CD8-positive, alpha-beta memory T cell (primary cell): ENCODE measurements at regions not wholly inside any gene's neighbourhood (a gene's known extent, or its start where the extent isn't known, plus 50 kb on each side); places are given as distances from the start of the nearest gene placed in this dataset.
"Not testable (repeated sequence)": the region's sequence is repeated elsewhere in the genome, so short reads cannot be mapped to it uniquely, and the experiment has no call there.

Experiments
- CTCF ChIA-PET: fragments of 350-600 bp; sonication (Branson Sonifier 250); formaldehyde crosslinking; loops from one replicate; lab custom pipeline; 2021; ENCODE audit warnings: antibody characterized with exemption; lab: Charles Lee
- POLR2A ChIA-PET: fragments of 350-600 bp; sonication (Branson Sonifier 250); formaldehyde crosslinking; loops from one replicate; lab custom pipeline; 2021; ENCODE audit warnings: antibody characterized with exemption; lab: Charles Lee
- DNase-seq, 5 donors: peaks; one replicate each; pipeline versions ENCODE4 v3.0.0 to v3.0.0-alpha.2; 2020 to 2022; ENCODE audit warnings: mixed read lengths in 1 of 5
- H3K27ac ChIP-seq: one replicate; pipeline ENCODE4 v1.7.0; 2013; ENCODE audit warnings: low read depth, mild to moderate bottlenecking, low read length, moderate library complexity
- H3K27me3 ChIP-seq: 2 replicates; pipeline ENCODE4 v1.7.0; 2013; ENCODE audit warnings: low read length, mild to moderate bottlenecking; ENCODE audit not compliant: insufficient read depth, poor library complexity, severe bottlenecking
- H3K36me3 ChIP-seq: 2 replicates; pipeline ENCODE4 v1.7.0; 2013; ENCODE audit warnings: mild to moderate bottlenecking, low read length, moderate library complexity; ENCODE audit not compliant: insufficient read depth
- H3K4me1 ChIP-seq: 2 replicates; pipeline ENCODE4 v1.7.0; 2013; ENCODE audit warnings: mild to moderate bottlenecking, low read length, moderate library complexity; ENCODE audit not compliant: insufficient read depth
- H3K4me3 ChIP-seq: 2 replicates; pipeline ENCODE4 v1.7.0; 2013; ENCODE audit warnings: mild to moderate bottlenecking, low read length
- H3K9me3 ChIP-seq: 2 replicates; pipeline ENCODE4 v1.7.0; 2013; ENCODE audit warnings: mild to moderate bottlenecking, low read length
- H3K27ac Mint-ChIP-seq, 8 donors: one replicate each; pipeline ENCODE4 v1.8.0; 2020 to 2021; ENCODE audit warnings: mixed read lengths in 8 of 8, mild to moderate bottlenecking in 6 of 8, inconsistent platforms in 3 of 8, moderate library complexity in 3 of 8
- H3K27me3 Mint-ChIP-seq, 2 donors: one replicate each; pipeline ENCODE4 v1.8.0; 2020 to 2021; ENCODE audit warnings: mixed read lengths in 2 of 2, mild to moderate bottlenecking in 1 of 2, moderate library complexity in 1 of 2
- H3K36me3 Mint-ChIP-seq, 3 donors: one replicate each; pipeline ENCODE4 v1.8.0; 2020 to 2021; ENCODE audit warnings: mixed read lengths in 3 of 3, inconsistent platforms in 1 of 3, mild to moderate bottlenecking in 1 of 3
- H3K4me1 Mint-ChIP-seq, 3 donors: one replicate each; pipeline ENCODE4 v1.8.0; 2020 to 2021; ENCODE audit warnings: mixed read lengths in 3 of 3, inconsistent platforms in 1 of 3, mild to moderate bottlenecking in 1 of 3
- H3K4me3 Mint-ChIP-seq, 7 donors: one replicate each; pipeline ENCODE4 v1.8.0; 2020 to 2021; ENCODE audit warnings: mixed read lengths in 7 of 7, mild to moderate bottlenecking in 6 of 7, moderate library complexity in 4 of 7, inconsistent platforms in 2 of 7
- H3K9me3 Mint-ChIP-seq, 5 donors: one replicate each; pipeline ENCODE4 v1.8.0; 2020 to 2022; ENCODE audit warnings: mixed read lengths in 5 of 5, mild to moderate bottlenecking in 3 of 5, moderate library complexity in 2 of 5, inconsistent platforms in 1 of 5

- ChIA-PET CTCF (no interaction called here), POLR2A (no interaction called here)
- no peaks in the 10 kb centered on the region for H3K4me1 ChIP-seq
- no peak for DNase-seq
- Mint-ChIP-seq H3K9me3 (peaks cover 0 to 10% (median 3%) of the 10 kb centered on the region in 5 donors), H3K4me3 (no peak overlapping the region), H3K27me3 (no peaks in the 10 kb centered on the region), H3K36me3 (no peaks in the 10 kb centered on the region), H3K27ac (no peak overlapping the region), H3K4me1 (no peaks in the 10 kb centered on the region)
- H3K36me3 ChIP-seq = no peaks in the 10 kb centered on the region
- H3K27me3 ChIP-seq = no peaks in the 10 kb centered on the region
- H3K4me3 ChIP-seq = no peak overlapping the region
- H3K9me3 ChIP-seq = no peaks in the 10 kb centered on the region
- no peak overlapping the region for H3K27ac ChIP-seq
Measured at GRCh38 chr6:74408844-74409243, 712.8 kb downstream of the CD109 start.

- no peaks in the 10 kb centered on the region for H3K36me3 Mint-ChIP-seq
- Histone ChIP-seq H3K36me3 (no peaks in the 10 kb centered on the region), H3K27ac (no peak overlapping the region), H3K4me1 (no peaks in the 10 kb centered on the region), H3K4me3 (no peak overlapping the region), H3K27me3 (no peaks in the 10 kb centered on the region), H3K9me3 (no peaks in the 10 kb centered on the region)
- no peak overlapping the region for H3K27ac Mint-ChIP-seq
- no peaks in the 10 kb centered on the region for H3K27me3 Mint-ChIP-seq
- H3K9me3 Mint-ChIP-seq = peaks cover 2 to 15% (median 7%) of the 10 kb centered on the region in 5 donors
- ChIA-PET CTCF (no interaction called here), POLR2A (no interaction called here)
- no peak for DNase-seq
- H3K4me1 Mint-ChIP-seq = no peaks in the 10 kb centered on the region
- no peak overlapping the region for H3K4me3 Mint-ChIP-seq
Measured at GRCh38 chr6:74404366-74404765, 708.4 kb downstream of the CD109 start.

DNA sequence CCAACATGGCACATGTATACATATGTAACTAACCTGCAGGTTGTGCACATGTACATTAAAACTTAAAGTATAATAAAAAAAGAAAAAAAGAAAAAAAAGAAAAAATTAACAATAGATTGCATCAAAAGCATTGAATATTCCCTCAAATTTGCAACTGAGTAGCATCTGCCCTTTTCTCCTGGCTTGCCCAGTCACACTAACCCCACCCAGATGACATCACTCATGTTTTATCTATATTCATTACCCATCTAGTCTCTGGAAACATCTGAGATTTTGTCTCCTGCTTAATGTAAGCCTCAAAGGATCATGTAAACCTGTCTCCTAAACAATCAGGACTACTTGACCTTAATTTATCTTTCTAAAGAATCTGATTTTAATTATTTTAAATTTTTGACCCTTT lies 706.8 kb downstream of the CD109 start:
- Mint-ChIP-seq H3K4me1 (no peaks in the 10 kb centered on the region), H3K27me3 (no peaks in the 10 kb centered on the region), H3K9me3 (peaks cover 5 to 12% (median 8%) of the 10 kb centered on the region in 5 donors), H3K36me3 (no peaks in the 10 kb centered on the region), H3K27ac (no peak overlapping the region), H3K4me3 (no peak overlapping the region)
- Histone ChIP-seq H3K4me1 (no peaks in the 10 kb centered on the region), H3K4me3 (no peak overlapping the region), H3K27ac (no peak overlapping the region), H3K27me3 (no peaks in the 10 kb centered on the region), H3K9me3 (no peaks in the 10 kb centered on the region), H3K36me3 (no peaks in the 10 kb centered on the region)
- DNase-seq = no peak
- POLR2A ChIA-PET = no interaction called here
- CTCF ChIA-PET = no interaction called here

DNA sequence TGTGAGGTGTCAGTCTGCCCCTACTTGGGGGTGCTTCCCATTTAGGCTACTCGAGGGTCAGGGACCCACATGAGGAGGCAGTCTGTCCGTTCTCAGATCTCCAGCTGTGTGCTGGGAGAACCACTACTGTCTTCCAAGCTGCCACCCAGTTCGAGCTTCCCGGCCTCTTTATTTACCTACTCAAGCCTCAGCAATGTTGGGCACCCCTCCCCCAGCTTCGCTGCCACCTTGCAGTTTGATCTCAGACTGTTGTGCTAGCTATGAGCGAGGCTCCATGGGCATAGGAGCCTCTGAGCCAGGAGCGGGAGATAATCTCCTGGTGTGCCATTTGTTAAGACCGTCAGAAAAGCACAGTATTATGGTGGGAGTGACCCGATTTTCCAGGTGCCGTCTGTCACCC lies 682.4 kb downstream of the CD109 start:
- H3K27ac ChIP-seq, H3K4me3 ChIP-seq, H3K27me3 Mint-ChIP-seq, H3K36me3 Mint-ChIP-seq, POLR2A ChIA-PET, H3K27ac Mint-ChIP-seq, CTCF ChIA-PET, H3K4me1 ChIP-seq, H3K4me1 Mint-ChIP-seq, H3K36me3 ChIP-seq, DNase-seq, H3K9me3 ChIP-seq, H3K27me3 ChIP-seq, H3K4me3 Mint-ChIP-seq: not testable (repeated sequence)
- H3K9me3 Mint-ChIP-seq = peaks cover 5 to 24% (median 9%) of the 10 kb centered on the region in 5 donors

GRCh38 chr6:74369556-74369993 lies 673.6 kb downstream of the CD109 start:
- Mint-ChIP-seq H3K4me1 (no peaks in the 10 kb centered on the region), H3K27me3 (no peaks in the 10 kb centered on the region), H3K9me3 (peaks cover 0 to 7% (median 3%) of the 10 kb centered on the region in 5 donors), H3K36me3 (no peaks in the 10 kb centered on the region), H3K4me3 (no peak overlapping the region), H3K27ac (no peak overlapping the region)
- Histone ChIP-seq H3K27ac (no peak overlapping the region), H3K36me3 (no peaks in the 10 kb centered on the region), H3K4me1 (no peaks in the 10 kb centered on the region), H3K27me3 (no peaks in the 10 kb centered on the region), H3K4me3 (no peak overlapping the region), H3K9me3 (no peaks in the 10 kb centered on the region)
- CTCF ChIA-PET = no interaction called here
- no peak for DNase-seq
- POLR2A ChIA-PET = no interaction called here

- no peaks in the 10 kb centered on the region for H3K9me3 ChIP-seq
- no peak overlapping the region for H3K27ac ChIP-seq
- H3K27me3 ChIP-seq = no peaks in the 10 kb centered on the region
- H3K4me3 Mint-ChIP-seq = no peak overlapping the region
- H3K27me3 Mint-ChIP-seq = no peaks in the 10 kb centered on the region
- ChIA-PET CTCF (no interaction called here), POLR2A (no interaction called here)
- H3K4me1 Mint-ChIP-seq = no peaks in the 10 kb centered on the region
- H3K36me3 Mint-ChIP-seq = no peaks in the 10 kb centered on the region
- H3K4me3 ChIP-seq = no peak overlapping the region
- no peak overlapping the region for H3K27ac Mint-ChIP-seq
- H3K36me3 ChIP-seq = no peaks in the 10 kb centered on the region
- no peak for DNase-seq
- peaks cover 0 to 11% (median 3%) of the 10 kb centered on the region in 5 donors for H3K9me3 Mint-ChIP-seq
- H3K4me1 ChIP-seq = no peaks in the 10 kb centered on the region
Measured at GRCh38 chr6:74368746-74369145, 672.7 kb downstream of the CD109 start.

DNA sequence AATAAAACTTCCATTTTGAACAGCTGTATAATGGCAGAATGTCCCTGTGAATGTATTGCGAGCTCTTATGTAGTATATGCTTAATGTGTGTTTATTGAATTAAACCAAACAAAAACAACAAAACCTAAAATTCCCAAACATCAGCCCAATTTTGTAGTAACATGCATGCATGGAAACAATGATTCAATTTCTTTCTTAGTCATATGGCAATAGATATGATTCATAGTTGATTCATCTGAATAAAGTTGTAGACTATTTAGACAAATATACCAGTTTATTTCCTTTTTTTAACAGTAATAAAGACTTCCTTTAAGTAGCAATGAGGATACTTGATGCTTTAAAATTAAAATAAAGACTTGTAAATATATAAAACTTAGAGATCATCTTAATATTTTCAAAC lies 670.6 kb downstream of the CD109 start:
- ChIA-PET CTCF (no interaction called here), POLR2A (no interaction called here)
- Mint-ChIP-seq H3K27ac (no peak overlapping the region), H3K36me3 (no peaks in the 10 kb centered on the region), H3K4me1 (no peaks in the 10 kb centered on the region), H3K27me3 (no peaks in the 10 kb centered on the region), H3K4me3 (no peak overlapping the region), H3K9me3 (peaks cover 0 to 7% (median 2%) of the 10 kb centered on the region in 5 donors)
- Histone ChIP-seq H3K4me1 (no peaks in the 10 kb centered on the region), H3K27me3 (no peaks in the 10 kb centered on the region), H3K27ac (no peak overlapping the region), H3K9me3 (no peaks in the 10 kb centered on the region), H3K36me3 (no peaks in the 10 kb centered on the region), H3K4me3 (no peak overlapping the region)
- DNase-seq = no peak

DNA sequence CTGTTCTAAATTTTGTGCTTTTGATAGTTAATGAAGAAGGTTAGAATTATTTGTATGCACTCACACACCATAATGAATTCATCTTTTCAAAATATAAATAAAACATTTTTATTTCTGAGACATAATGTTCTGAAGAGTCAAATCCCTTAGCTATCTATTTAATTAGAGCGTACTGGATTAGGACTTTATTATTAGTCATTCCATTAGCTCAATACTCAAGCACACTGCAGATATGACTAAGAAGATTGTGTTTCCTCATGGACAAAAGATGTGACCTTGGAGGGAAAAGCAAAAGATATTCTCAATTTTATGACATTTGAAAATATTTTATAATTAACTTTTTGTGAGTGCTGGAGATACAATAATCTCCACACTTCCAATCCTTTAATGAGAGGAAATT lies 666.4 kb downstream of the CD109 start:
- no peak overlapping the region for H3K4me3 ChIP-seq
- Mint-ChIP-seq H3K27me3 (no peaks in the 10 kb centered on the region), H3K36me3 (no peaks in the 10 kb centered on the region), H3K4me1 (no peaks in the 10 kb centered on the region), H3K9me3 (peaks cover 0 to 8% (median 2%) of the 10 kb centered on the region in 5 donors), H3K4me3 (no peak overlapping the region), H3K27ac (no peak overlapping the region)
- no peaks in the 10 kb centered on the region for H3K27me3 ChIP-seq
- ChIA-PET POLR2A (no interaction called here), CTCF (no interaction called here)
- DNase-seq = no peak
- H3K9me3 ChIP-seq = no peaks in the 10 kb centered on the region
- no peaks in the 10 kb centered on the region for H3K4me1 ChIP-seq
- no peaks in the 10 kb centered on the region for H3K36me3 ChIP-seq
- no peak overlapping the region for H3K27ac ChIP-seq

- Mint-ChIP-seq H3K36me3 (no peaks in the 10 kb centered on the region), H3K4me3 (no peak overlapping the region), H3K9me3 (peaks cover 0 to 14% (median 0%) of the 10 kb centered on the region in 5 donors), H3K4me1 (no peaks in the 10 kb centered on the region), H3K27ac (no peak overlapping the region), H3K27me3 (no peaks in the 10 kb centered on the region)
- ChIA-PET POLR2A (no interaction called here), CTCF (no interaction called here)
- no peaks in the 10 kb centered on the region for H3K9me3 ChIP-seq
- no peaks in the 10 kb centered on the region for H3K36me3 ChIP-seq
- H3K27me3 ChIP-seq = no peaks in the 10 kb centered on the region
- no peak for DNase-seq
- H3K4me3 ChIP-seq = no peak overlapping the region
- H3K4me1 ChIP-seq = no peaks in the 10 kb centered on the region
- no peak overlapping the region for H3K27ac ChIP-seq
Measured at GRCh38 chr6:74357321-74357720, 661.3 kb downstream of the CD109 start.
